SU-DHL-6 (cell line): ENCODE measurements at regions not wholly inside any gene's neighbourhood (a gene's known extent, or its start where the extent isn't known, plus 50 kb on each side); places are given as distances from the start of the nearest gene placed in this dataset.

Experiments
- H2AFZ ChIP-seq: fragments of 200-600 bp; sonication (generic); 2 replicates; pipeline ENCODE4 v1.6.1; 2014; ENCODE audit warnings: low read depth, mild to moderate bottlenecking, moderate library complexity, mixed read lengths, antibody characterized with exemption, low read length; ENCODE audit not compliant: severe bottlenecking
- H3F3A ChIP-seq: fragments of 200-600 bp; shearing (Covaris generic); 2 replicates; pipeline ENCODE4 v1.6.0; 2016; ENCODE audit warnings: antibody characterized with exemption, mild to moderate bottlenecking; ENCODE audit not compliant: insufficient read depth
- H3K27ac ChIP-seq: fragments of 200-600 bp; sonication (generic); 2 replicates; pipeline ENCODE4 v1.5.1; 2016; ENCODE audit warnings: low read depth, mild to moderate bottlenecking, low read length, moderate library complexity, mixed read lengths
- H3K27me3 ChIP-seq: fragments of 200-600 bp; sonication (generic), shearing (Covaris generic); 2 replicates; pipeline ENCODE4 v1.6.0; 2014; ENCODE audit warnings: mild to moderate bottlenecking, low read length
- H3K36me3 ChIP-seq: fragments of 200-600 bp; sonication (generic); 2 replicates; pipeline ENCODE4 v1.6.1; 2014; ENCODE audit warnings: mild to moderate bottlenecking, low read length, mixed read lengths
- H3K4me2 ChIP-seq: fragments of 300-600, 200-600 bp; shearing (Covaris generic), sonication (generic); 2 replicates; pipeline ENCODE4 v1.6.0; 2014; ENCODE audit warnings: low read length, low read depth, mild to moderate bottlenecking; ENCODE audit not compliant: poor library complexity, severe bottlenecking
- H3K4me3 ChIP-seq: fragments of 200-600 bp; sonication (generic); 2 replicates; pipeline ENCODE4 v1.5.1; 2014; ENCODE audit warnings: antibody characterized with exemption, low read length, mild to moderate bottlenecking, mixed read lengths; ENCODE audit not compliant: insufficient read depth, poor library complexity, severe bottlenecking
- H3K79me2 ChIP-seq: fragments of 200-600 bp; sonication (generic); 2 replicates; pipeline ENCODE4 v1.6.1; 2014; ENCODE audit warnings: mild to moderate bottlenecking, low read length, moderate library complexity; ENCODE audit not compliant: insufficient read depth
- H3K9ac ChIP-seq: fragments of 200-600 bp; sonication (generic); 2 replicates; pipeline ENCODE4 v1.7.0; 2014; ENCODE audit warnings: mild to moderate bottlenecking, low read length
- H3K9me2 ChIP-seq: fragments of 200-600 bp; sonication (generic); replicated peaks from 2 replicates; pipeline ENCODE4 v1.6.1; 2014; ENCODE audit warnings: low read length; ENCODE audit not compliant: insufficient read depth
- H3K9me3 ChIP-seq: fragments of 200-600 bp; sonication (generic); 2 replicates; pipeline ENCODE4 v1.6.1; 2014; ENCODE audit warnings: low read length, mixed read lengths; ENCODE audit not compliant: insufficient read depth
- H4K20me1 ChIP-seq: fragments of 200-600 bp; sonication (generic); 2 replicates; pipeline ENCODE4 v1.6.1; 2014; ENCODE audit warnings: low read depth, mild to moderate bottlenecking, antibody characterized with exemption, low read length, moderate library complexity, mixed read lengths
- CTCF ChIP-seq: fragments of 200-600 bp; sonication (generic); IDR thresholded peaks from one replicate; pipeline ENCODE4 v1.5.1; 2017; ENCODE audit warnings: antibody characterized with exemption, mild to moderate bottlenecking, low read length, moderate library complexity; ENCODE audit not compliant: insufficient read depth, poor library complexity, severe bottlenecking
- EZH2phosphoT487 ChIP-seq: fragments of 200-600 bp; sonication (generic), shearing (Covaris generic); conservative IDR thresholded peaks from 2 replicates; pipeline ENCODE4 v1.6.1; 2018; ENCODE audit warnings: mild to moderate bottlenecking, antibody characterized with exemption, low read length, moderate library complexity, mixed read lengths

- Histone ChIP-seq H3K79me2 (no peaks in the 10 kb centered on the region), H3F3A (no peaks in the 10 kb centered on the region), H3K36me3 (no peaks in the 10 kb centered on the region), H3K27ac (no peak overlapping the region), H3K9me3 (no peaks in the 10 kb centered on the region), H3K4me2 (no peak overlapping the region), H3K27me3 (no peaks in the 10 kb centered on the region), H3K4me3 (no peak overlapping the region), H3K9ac (no peak overlapping the region), H4K20me1 (no peaks in the 10 kb centered on the region), H2AFZ (no peak overlapping the region), H3K9me2 (no peaks in the 10 kb centered on the region)
- no peak for TF ChIP-seq EZH2phosphoT487
These were observed 87.7 kb upstream of the KRR1 start for GRCh38 chr12:75599061-75599460.

GRCh38 chr12:75596406-75596805 lies 85.0 kb upstream of the KRR1 start:
- H3K36me3 ChIP-seq: no peaks in the 10 kb centered on the region
- H3K4me2 ChIP-seq: no peak overlapping the region
- no peaks in the 10 kb centered on the region for H3K79me2 ChIP-seq
- H4K20me1 ChIP-seq: no peaks in the 10 kb centered on the region
- H3K9me2 ChIP-seq: no peaks in the 10 kb centered on the region
- no peak overlapping the region for H2AFZ ChIP-seq
- H3K4me3 ChIP-seq: no peak overlapping the region
- no peak overlapping the region for H3K27ac ChIP-seq
- no peaks in the 10 kb centered on the region for H3F3A ChIP-seq
- TF ChIP-seq CTCF (no peak), EZH2phosphoT487 (no peak)
- no peaks in the 10 kb centered on the region for H3K27me3 ChIP-seq
- H3K9me3 ChIP-seq: no peaks in the 10 kb centered on the region
- no peak overlapping the region for H3K9ac ChIP-seq

- no peaks in the 10 kb centered on the region for H4K20me1 ChIP-seq
- no peak overlapping the region for H3K9ac ChIP-seq
- H3K9me2 ChIP-seq: no peaks in the 10 kb centered on the region
- no peak for TF ChIP-seq CTCF
- no peak for TF ChIP-seq EZH2phosphoT487
- H3K79me2 ChIP-seq: no peaks in the 10 kb centered on the region
- no peak overlapping the region for H3K4me3 ChIP-seq
- no peak overlapping the region for H2AFZ ChIP-seq
- H3K4me2 ChIP-seq: no peak overlapping the region
- no peaks in the 10 kb centered on the region for H3K27me3 ChIP-seq
- H3K9me3 ChIP-seq: no peaks in the 10 kb centered on the region
- no peaks in the 10 kb centered on the region for H3K36me3 ChIP-seq
- H3K27ac ChIP-seq: no peak overlapping the region
- H3F3A ChIP-seq: no peaks in the 10 kb centered on the region
These were observed 81.4 kb upstream of the KRR1 start for GRCh38 chr12:75592638-75593335.

- H2AFZ ChIP-seq: no peak overlapping the region
- no peak overlapping the region for H3K4me3 ChIP-seq
- no peak overlapping the region for H3K9ac ChIP-seq
- no peaks in the 10 kb centered on the region for H3K9me3 ChIP-seq
- H3K27ac ChIP-seq: no peak overlapping the region
- TF ChIP-seq EZH2phosphoT487 (no peak), CTCF (no peak)
- H3K79me2 ChIP-seq: no peaks in the 10 kb centered on the region
- no peaks in the 10 kb centered on the region for H4K20me1 ChIP-seq
- no peak overlapping the region for H3K4me2 ChIP-seq
- H3F3A ChIP-seq: no peaks in the 10 kb centered on the region
- H3K9me2 ChIP-seq: no peaks in the 10 kb centered on the region
- no peaks in the 10 kb centered on the region for H3K27me3 ChIP-seq
- no peaks in the 10 kb centered on the region for H3K36me3 ChIP-seq
These were observed 80.7 kb upstream of the KRR1 start for GRCh38 chr12:75592086-75592485.
